RWPE2 (cell line): ENCODE measurements at regions not wholly inside any gene's neighbourhood (a gene's known extent, or its start where the extent isn't known, plus 50 kb on each side); places are given as distances from the start of the nearest gene placed in this dataset.

Experiments used
- ATAC-seq: fragments of 200-7000 bp; cut with Tn5 transposase; 3 replicates; pipeline ENCODE4 v1.9.1; 2021; ENCODE audit warnings: low read depth
- DNase-seq: peaks from one replicate; pipeline ENCODE4 v3.0.0-alpha.2; 2020; ENCODE audit warnings: low spot score
- H3K27ac ChIP-seq: fragments of 450-650 bp; 2 replicates; pipeline ENCODE4 v1.5.1; 2017; ENCODE audit warnings: mild to moderate bottlenecking; ENCODE audit not compliant: poor library complexity, severe bottlenecking
- H3K27me3 ChIP-seq: fragments of 250-450 bp; sonication (Bioruptor Pico); 2 replicates; pipeline ENCODE4 v1.5.1; 2021; ENCODE audit warnings: mild to moderate bottlenecking, moderate library complexity; ENCODE audit not compliant: insufficient read depth, poor library complexity, severe bottlenecking
- H3K36me3 ChIP-seq: fragments of 250-450 bp; sonication (Bioruptor Pico); 2 replicates; pipeline ENCODE4 v1.5.1; 2020; ENCODE audit warnings: low read depth, mild to moderate bottlenecking, moderate library complexity
- H3K4me1 ChIP-seq: fragments of 250-450 bp; sonication (Bioruptor Pico); 2 replicates; pipeline ENCODE4 v1.5.1; 2021; ENCODE audit warnings: mild to moderate bottlenecking, moderate library complexity; ENCODE audit not compliant: insufficient read depth, poor library complexity, severe bottlenecking
- H3K4me3 ChIP-seq: fragments of 250-450 bp; sonication (Bioruptor Pico); 2 replicates; pipeline ENCODE4 v1.5.1; 2021; ENCODE audit warnings: mild to moderate bottlenecking, moderate library complexity; ENCODE audit not compliant: severe bottlenecking
- H3K9me3 ChIP-seq: fragments of 250-450 bp; sonication (Bioruptor Pico); 2 replicates; pipeline ENCODE4 v1.5.1; 2021; ENCODE audit warnings: mild to moderate bottlenecking, moderate library complexity; ENCODE audit not compliant: severe bottlenecking
- TF ChIP-seq, protein P1 (sequence below): fragments of 450-650 bp; IDR thresholded peaks from one replicate; pipeline ENCODE4 v1.5.1; 2017; ENCODE audit warnings: mild to moderate bottlenecking, moderate library complexity; ENCODE audit not compliant: poor library complexity, severe bottlenecking

DNA sequence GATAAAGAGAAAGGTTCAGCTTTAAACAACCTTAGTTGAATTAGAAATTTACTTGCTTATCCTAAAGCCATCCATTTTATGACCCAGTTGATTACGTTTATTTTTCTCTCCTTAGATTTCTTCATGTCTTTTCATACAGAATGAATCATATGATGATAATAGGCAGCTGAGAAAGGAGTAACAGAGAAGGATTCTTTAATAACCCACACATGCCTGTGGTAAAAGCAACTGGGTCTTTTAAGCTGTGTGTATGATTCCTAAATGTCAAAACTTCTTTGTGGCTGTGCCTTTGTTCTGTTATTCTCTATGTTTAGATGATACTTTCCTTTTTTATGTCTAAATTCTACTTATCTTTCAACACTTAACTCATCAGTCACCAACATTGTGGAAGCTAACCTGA lies 626.5 kb downstream of the NCAM2 start:
- ATAC-seq (no peak), DNase-seq (no peak)
- no peak overlapping the region for H3K4me3 ChIP-seq
- no peaks in the 10 kb centered on the region for H3K9me3 ChIP-seq
- H3K27ac ChIP-seq = no peak overlapping the region
- H3K4me1 ChIP-seq = no peaks in the 10 kb centered on the region
- no peaks in the 10 kb centered on the region for H3K36me3 ChIP-seq
- TF ChIP-seq, protein P1, sequence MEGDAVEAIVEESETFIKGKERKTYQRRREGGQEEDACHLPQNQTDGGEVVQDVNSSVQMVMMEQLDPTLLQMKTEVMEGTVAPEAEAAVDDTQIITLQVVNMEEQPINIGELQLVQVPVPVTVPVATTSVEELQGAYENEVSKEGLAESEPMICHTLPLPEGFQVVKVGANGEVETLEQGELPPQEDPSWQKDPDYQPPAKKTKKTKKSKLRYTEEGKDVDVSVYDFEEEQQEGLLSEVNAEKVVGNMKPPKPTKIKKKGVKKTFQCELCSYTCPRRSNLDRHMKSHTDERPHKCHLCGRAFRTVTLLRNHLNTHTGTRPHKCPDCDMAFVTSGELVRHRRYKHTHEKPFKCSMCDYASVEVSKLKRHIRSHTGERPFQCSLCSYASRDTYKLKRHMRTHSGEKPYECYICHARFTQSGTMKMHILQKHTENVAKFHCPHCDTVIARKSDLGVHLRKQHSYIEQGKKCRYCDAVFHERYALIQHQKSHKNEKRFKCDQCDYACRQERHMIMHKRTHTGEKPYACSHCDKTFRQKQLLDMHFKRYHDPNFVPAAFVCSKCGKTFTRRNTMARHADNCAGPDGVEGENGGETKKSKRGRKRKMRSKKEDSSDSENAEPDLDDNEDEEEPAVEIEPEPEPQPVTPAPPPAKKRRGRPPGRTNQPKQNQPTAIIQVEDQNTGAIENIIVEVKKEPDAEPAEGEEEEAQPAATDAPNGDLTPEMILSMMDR = no peak
- peaks cover 6% of the 10 kb centered on the region for H3K27me3 ChIP-seq

DNA sequence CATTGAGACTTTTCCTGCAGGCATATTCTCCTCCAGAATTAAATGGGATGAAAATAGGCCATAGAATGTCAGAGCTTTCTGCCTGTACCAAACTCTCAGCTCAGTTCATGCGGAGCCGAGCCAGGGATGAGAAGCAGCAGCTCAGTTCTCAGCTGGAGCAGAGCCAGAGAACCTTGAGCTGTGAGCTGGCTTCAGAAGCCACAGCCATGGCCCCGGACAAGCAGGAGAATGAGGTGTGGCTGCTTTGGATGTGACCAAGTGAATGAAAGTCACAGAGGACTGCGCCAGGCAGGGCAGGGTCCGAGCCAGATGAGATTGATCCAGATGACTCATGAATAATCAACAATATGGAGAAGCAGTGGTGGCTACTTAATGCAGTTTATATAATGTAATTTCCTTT lies 633.8 kb downstream of the NCAM2 start:
- Histone ChIP-seq H3K27me3 (peaks cover 3% of the 10 kb centered on the region), H3K4me3 (no peak overlapping the region), H3K4me1 (no peaks in the 10 kb centered on the region), H3K36me3 (no peaks in the 10 kb centered on the region), H3K27ac (no peak overlapping the region), H3K9me3 (no peaks in the 10 kb centered on the region)
- TF ChIP-seq, protein P1 = no peak
- DNase-seq (no peak), ATAC-seq (no peak)

DNA sequence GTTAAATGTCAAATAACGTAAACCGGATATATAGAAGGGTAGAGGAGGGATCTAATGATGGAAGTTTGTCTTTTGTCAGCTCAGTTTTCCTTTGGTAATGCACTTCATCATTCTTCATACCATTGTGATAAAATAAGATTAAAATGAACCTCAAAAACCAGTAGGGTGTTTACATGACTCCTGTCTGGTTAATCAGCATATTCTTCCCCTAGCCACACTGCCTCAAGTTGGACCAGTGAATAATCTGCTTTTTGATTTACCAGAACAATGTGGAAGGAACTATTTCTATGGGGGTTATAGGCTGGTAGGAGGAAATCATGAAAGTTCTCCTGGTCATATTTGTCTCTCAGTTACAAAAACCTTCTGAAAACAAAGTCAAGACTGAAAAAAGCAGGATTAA lies 634.7 kb downstream of the NCAM2 start:
- TF ChIP-seq, protein P1 = no peak
- no peaks in the 10 kb centered on the region for H3K36me3 ChIP-seq
- H3K27ac ChIP-seq = no peak overlapping the region
- no peak for ATAC-seq
- H3K4me3 ChIP-seq = no peak overlapping the region
- no peak for DNase-seq
- H3K9me3 ChIP-seq = no peaks in the 10 kb centered on the region
- H3K4me1 ChIP-seq = no peaks in the 10 kb centered on the region
- peaks cover 3% of the 10 kb centered on the region for H3K27me3 ChIP-seq

DNA sequence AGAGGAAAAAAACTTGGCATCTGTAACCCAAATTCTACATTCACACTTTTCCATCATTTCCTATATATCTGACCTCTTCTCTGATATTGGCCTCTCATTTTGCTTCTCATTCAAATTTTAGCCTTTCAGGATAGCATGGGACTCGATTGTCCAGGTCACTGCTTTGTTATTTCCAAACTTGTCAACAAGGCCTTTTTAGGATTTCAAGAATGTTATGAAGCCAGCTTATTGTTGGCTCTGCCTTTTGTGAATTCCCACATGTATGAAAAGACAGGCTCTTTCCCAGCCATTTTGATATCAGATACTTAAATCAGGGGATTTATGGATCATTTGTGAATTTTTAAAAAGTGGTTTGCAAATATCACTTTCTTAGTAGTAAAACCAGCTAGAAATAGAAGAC lies 663.5 kb downstream of the NCAM2 start:
- Histone ChIP-seq H3K4me3 (no peak overlapping the region), H3K4me1 (no peaks in the 10 kb centered on the region), H3K36me3 (no peaks in the 10 kb centered on the region), H3K27ac (no peak overlapping the region), H3K9me3 (no peaks in the 10 kb centered on the region), H3K27me3 (peaks cover 4% of the 10 kb centered on the region)
- no peak for ATAC-seq
- DNase-seq = no peak
- TF ChIP-seq, protein P1 = no peak

DNA sequence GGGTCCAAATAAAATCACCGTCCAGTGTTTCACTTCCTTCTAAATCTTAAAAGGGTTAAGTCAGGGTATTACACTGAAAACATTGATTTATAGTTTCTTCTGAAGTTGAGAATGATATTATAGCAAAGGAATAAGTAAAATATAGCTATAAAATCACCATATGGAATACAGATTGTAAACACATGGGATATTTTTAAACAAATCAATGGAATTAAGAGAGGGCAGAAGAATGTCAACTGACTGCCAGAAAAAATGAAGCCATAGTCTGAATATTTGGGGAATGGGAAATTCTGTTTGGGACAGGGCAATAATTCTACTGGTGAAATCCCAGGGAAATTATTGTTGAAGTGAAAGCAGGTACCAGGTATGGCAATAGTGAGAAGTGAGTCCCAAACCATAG lies 664.6 kb downstream of the NCAM2 start:
- ATAC-seq = no peak
- H3K27ac ChIP-seq = no peak overlapping the region
- DNase-seq = no peak
- H3K9me3 ChIP-seq = no peaks in the 10 kb centered on the region
- TF ChIP-seq, protein P1 = no peak
- no peaks in the 10 kb centered on the region for H3K4me1 ChIP-seq
- peaks cover 4% of the 10 kb centered on the region for H3K27me3 ChIP-seq
- no peak overlapping the region for H3K4me3 ChIP-seq
- H3K36me3 ChIP-seq = no peaks in the 10 kb centered on the region
